KMS-11 (cell line): ENCODE measurements at regions not wholly inside any gene's neighbourhood (a gene's known extent, or its start where the extent isn't known, plus 50 kb on each side); places are given as distances from the start of the nearest gene placed in this dataset.

Experiments used
- H2AFZ ChIP-seq: fragments of 200-600 bp; sonication (generic); 2 replicates; pipeline ENCODE4 v1.6.1; 2016; ENCODE audit warnings: antibody characterized with exemption, mixed run types, low read depth
- H3K27ac ChIP-seq: fragments of 200-600 bp; sonication (generic); 2 replicates; pipeline ENCODE4 v1.6.1; 2016; ENCODE audit warnings: mild to moderate bottlenecking, mixed run types
- H3K27me3 ChIP-seq: fragments of 200-600 bp; sonication (generic); 2 replicates; pipeline ENCODE4 v1.6.1; 2017; ENCODE audit warnings: mild to moderate bottlenecking, low read depth, mixed run types, moderate library complexity; ENCODE audit not compliant: insufficient read depth
- H3K36me3 ChIP-seq: fragments of 200-600 bp; sonication (generic); 2 replicates; pipeline ENCODE4 v1.6.1; 2017; ENCODE audit warnings: mild to moderate bottlenecking, mixed run types; ENCODE audit not compliant: insufficient read depth
- H3K4me1 ChIP-seq: fragments of 200-600 bp; sonication (generic); 2 replicates; pipeline ENCODE4 v1.6.1; 2016; ENCODE audit warnings: mild to moderate bottlenecking, low read depth, mixed run types; ENCODE audit not compliant: poor library complexity, severe bottlenecking
- H3K4me2 ChIP-seq: fragments of 200-600 bp; sonication (generic); 2 replicates; pipeline ENCODE4 v1.7.0; 2016; ENCODE audit warnings: mild to moderate bottlenecking, mixed run types
- H3K4me3 ChIP-seq: fragments of 200-600 bp; sonication (generic); IDR thresholded peaks from 2 replicates; pipeline ENCODE4 v1.6.1; 2017; ENCODE audit warnings: low read depth, low read length, mixed read lengths; ENCODE audit not compliant: insufficient read depth
- H3K79me2 ChIP-seq: fragments of 200-600 bp; sonication (generic); 2 replicates; pipeline ENCODE4 v1.6.1; 2016; ENCODE audit warnings: low read depth, mixed run types; ENCODE audit not compliant: insufficient read depth
- H3K9ac ChIP-seq: fragments of 200-600 bp; sonication (generic); 2 replicates; pipeline ENCODE4 v1.6.1; 2016; ENCODE audit warnings: mild to moderate bottlenecking, mixed run types
- H4K20me1 ChIP-seq: fragments of 200-600 bp; sonication (generic); 2 replicates; pipeline ENCODE4 v1.6.1; 2016; ENCODE audit warnings: mild to moderate bottlenecking, mixed run types; ENCODE audit not compliant: insufficient read depth
- TF ChIP-seq, protein P1 (sequence below): fragments of 200-600 bp; sonication (generic); conservative IDR thresholded peaks from 2 replicates; pipeline ENCODE4 v1.6.1; 2017; ENCODE audit warnings: low read depth, mild to moderate bottlenecking, antibody characterized with exemption, low read length, moderate library complexity, mixed read lengths

DNA sequence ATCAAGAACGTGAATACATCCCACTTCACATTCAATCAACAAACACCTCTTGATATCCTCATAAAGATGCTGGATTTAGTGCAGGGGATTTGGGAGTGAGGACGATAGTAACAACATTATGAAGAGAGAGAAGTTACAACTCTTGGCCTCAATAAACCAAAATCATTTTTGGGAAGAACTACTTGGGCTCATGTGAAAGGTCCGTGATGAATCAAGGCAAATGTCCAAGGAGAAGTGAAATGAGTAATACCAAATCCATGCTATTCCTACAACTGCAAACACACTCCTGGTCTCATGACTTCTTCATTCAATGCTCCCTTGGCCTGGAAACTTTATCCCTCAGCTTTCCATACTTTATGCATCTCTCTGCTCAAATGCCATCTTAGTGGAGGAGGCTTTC is 162.0 kb upstream of the LMNTD1 start:
- no peak overlapping the region for H3K4me3 ChIP-seq
- TF ChIP-seq, protein P1, sequence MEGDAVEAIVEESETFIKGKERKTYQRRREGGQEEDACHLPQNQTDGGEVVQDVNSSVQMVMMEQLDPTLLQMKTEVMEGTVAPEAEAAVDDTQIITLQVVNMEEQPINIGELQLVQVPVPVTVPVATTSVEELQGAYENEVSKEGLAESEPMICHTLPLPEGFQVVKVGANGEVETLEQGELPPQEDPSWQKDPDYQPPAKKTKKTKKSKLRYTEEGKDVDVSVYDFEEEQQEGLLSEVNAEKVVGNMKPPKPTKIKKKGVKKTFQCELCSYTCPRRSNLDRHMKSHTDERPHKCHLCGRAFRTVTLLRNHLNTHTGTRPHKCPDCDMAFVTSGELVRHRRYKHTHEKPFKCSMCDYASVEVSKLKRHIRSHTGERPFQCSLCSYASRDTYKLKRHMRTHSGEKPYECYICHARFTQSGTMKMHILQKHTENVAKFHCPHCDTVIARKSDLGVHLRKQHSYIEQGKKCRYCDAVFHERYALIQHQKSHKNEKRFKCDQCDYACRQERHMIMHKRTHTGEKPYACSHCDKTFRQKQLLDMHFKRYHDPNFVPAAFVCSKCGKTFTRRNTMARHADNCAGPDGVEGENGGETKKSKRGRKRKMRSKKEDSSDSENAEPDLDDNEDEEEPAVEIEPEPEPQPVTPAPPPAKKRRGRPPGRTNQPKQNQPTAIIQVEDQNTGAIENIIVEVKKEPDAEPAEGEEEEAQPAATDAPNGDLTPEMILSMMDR: no peak
- H3K79me2 ChIP-seq: no peaks in the 10 kb centered on the region
- H3K36me3 ChIP-seq: no peaks in the 10 kb centered on the region
- no peaks in the 10 kb centered on the region for H4K20me1 ChIP-seq
- no peak overlapping the region for H3K9ac ChIP-seq
- peaks cover 23% of the 10 kb centered on the region for H3K4me1 ChIP-seq
- H3K27ac ChIP-seq: no peak overlapping the region
- no peak overlapping the region for H3K4me2 ChIP-seq
- no peaks in the 10 kb centered on the region for H3K27me3 ChIP-seq
- no peak overlapping the region for H2AFZ ChIP-seq

DNA sequence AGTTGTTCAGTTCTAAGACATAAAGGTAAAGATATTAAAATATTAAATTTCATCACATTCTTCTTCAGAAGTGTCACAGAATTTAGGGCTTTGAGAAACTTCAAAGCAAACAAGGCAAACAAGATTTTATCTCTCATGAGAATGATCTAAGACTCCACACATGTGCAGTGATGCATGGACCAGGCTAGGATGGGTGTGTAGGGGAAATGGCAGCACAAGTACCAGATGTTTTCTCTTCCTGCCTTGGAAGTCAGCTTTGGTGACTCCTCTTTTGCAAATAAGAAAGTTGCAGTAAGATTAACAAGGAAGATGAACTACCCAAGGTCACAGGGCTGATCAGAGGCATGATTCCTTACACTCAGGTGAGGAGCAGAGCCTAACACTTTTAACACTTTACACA is 163.8 kb upstream of the LMNTD1 start:
- no peak overlapping the region for H2AFZ ChIP-seq
- TF ChIP-seq, protein P1: no peak
- no peaks in the 10 kb centered on the region for H4K20me1 ChIP-seq
- no peak overlapping the region for H3K27ac ChIP-seq
- H3K4me1 ChIP-seq: peaks cover 21% of the 10 kb centered on the region
- H3K4me2 ChIP-seq: no peak overlapping the region
- H3K4me3 ChIP-seq: no peak overlapping the region
- H3K36me3 ChIP-seq: no peaks in the 10 kb centered on the region
- no peaks in the 10 kb centered on the region for H3K27me3 ChIP-seq
- no peaks in the 10 kb centered on the region for H3K79me2 ChIP-seq
- no peak overlapping the region for H3K9ac ChIP-seq

DNA sequence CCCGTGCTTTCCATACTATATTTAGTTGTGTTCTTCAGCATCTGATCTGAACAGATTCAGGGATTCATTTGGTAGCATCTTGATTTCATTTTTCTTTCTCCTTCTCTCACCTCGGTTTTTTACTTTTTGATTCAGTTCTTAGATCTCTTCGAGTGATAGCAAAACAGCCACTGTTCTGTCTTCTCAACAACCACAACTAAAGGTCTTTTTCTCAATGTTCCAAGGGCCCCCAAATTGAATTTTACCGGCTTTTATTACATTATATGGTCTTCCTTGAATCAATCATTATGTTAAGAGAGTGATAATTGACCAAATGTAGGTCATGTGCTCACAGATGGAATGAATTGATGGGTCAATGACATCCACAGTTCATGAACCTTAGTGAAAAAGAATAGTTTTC is 164.5 kb upstream of the LMNTD1 start:
- no peak overlapping the region for H3K4me2 ChIP-seq
- H3K79me2 ChIP-seq: no peaks in the 10 kb centered on the region
- H3K27ac ChIP-seq: no peak overlapping the region
- peaks cover 14% of the 10 kb centered on the region for H3K4me1 ChIP-seq
- H3K36me3 ChIP-seq: no peaks in the 10 kb centered on the region
- no peaks in the 10 kb centered on the region for H3K27me3 ChIP-seq
- no peak overlapping the region for H3K4me3 ChIP-seq
- H3K9ac ChIP-seq: no peak overlapping the region
- H4K20me1 ChIP-seq: no peaks in the 10 kb centered on the region
- TF ChIP-seq, protein P1: no peak
- no peak overlapping the region for H2AFZ ChIP-seq

DNA sequence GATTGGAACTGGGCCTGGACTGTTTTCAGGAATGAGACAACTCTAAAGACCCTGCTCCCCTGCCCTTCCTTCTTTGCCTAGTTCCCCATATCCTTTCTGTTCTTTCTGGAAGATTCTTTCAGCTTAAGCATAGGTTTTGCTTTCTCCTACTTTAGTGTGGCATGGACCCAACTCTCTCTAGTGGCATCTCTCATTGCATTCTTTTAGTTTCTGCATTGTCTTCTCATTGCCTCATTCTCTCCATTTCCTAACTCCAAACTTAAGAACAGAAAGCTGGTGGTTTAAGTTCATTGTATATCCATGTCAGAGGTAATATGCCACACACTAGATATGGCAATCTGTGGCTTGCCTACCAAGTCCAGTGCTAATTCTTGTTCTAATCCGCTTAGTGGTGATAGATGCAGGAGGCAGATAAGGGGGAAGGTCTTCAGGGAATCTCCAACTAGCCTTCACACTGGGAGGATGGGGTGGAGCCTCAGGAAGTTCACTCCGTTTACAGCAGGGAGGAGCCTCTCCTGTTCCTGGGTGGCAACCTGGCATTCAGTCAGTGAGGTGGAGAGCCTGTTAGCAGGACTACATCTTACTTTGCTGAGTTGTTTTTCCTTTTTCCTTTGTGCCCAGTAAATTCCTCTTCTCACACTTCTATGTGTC is 165.1 kb upstream of the LMNTD1 start:
- Histone ChIP-seq H2AFZ (no peak overlapping the region), H3K36me3 (no peaks in the 10 kb centered on the region), H3K27ac (no peak overlapping the region), H3K79me2 (no peaks in the 10 kb centered on the region), H3K4me2 (no peak overlapping the region), H3K4me1 (peaks cover 8% of the 10 kb centered on the region), H3K27me3 (no peaks in the 10 kb centered on the region), H3K9ac (no peak overlapping the region), H4K20me1 (no peaks in the 10 kb centered on the region), H3K4me3 (no peak overlapping the region)
- TF ChIP-seq, protein P1: no peak
